Prostate gland (tissue), 2 donors: ENCODE measurements at regions not wholly inside any gene's neighbourhood (a gene's known extent, or its start where the extent isn't known, plus 50 kb on each side); places are given as distances from the start of the nearest gene placed in this dataset.

Source experiments
- CTCF ChIP-seq, 4 experiments: fragments of 200-600 bp in 2 of 4; fragments of 450-650 bp in 2 of 4; sonication (generic) in 2 of 4; IDR thresholded peaks; 1 replicate in 3 of 4; 2 replicates in 1 of 4; pipeline ENCODE4 v1.5.1; 2016 to 2019; ENCODE audit warnings: antibody characterized with exemption in 4 of 4, mild to moderate bottlenecking in 2 of 4, moderate library complexity in 2 of 4
- POLR2A ChIP-seq: fragments of 450-650 bp; IDR thresholded peaks from one replicate; pipeline ENCODE4 v1.6.1; 2016; ENCODE audit warnings: antibody characterized with exemption, mild to moderate bottlenecking
- POLR2AphosphoS5 ChIP-seq: sonication (generic); formaldehyde crosslinking; IDR thresholded peaks from one replicate; pipeline ENCODE4 v1.6.1; 2017; ENCODE audit warnings: antibody characterized with exemption

- TF ChIP-seq CTCF (IDR thresholded peaks at IDR 0.05): no peak
- TF ChIP-seq POLR2A: no peak
- TF ChIP-seq POLR2AphosphoS5: no peak
Observed at GRCh38 chr1:186609183-186609582, 71.0 kb downstream of the PTGS2 start.
